ENCODE measurements at regions not wholly inside any gene's neighbourhood (a gene's known extent, or its start where the extent isn't known, plus 50 kb on each side); places are given as distances from the start of the nearest gene placed in this dataset.
"Not testable (repeated sequence)": the region's sequence is repeated elsewhere in the genome, so short reads cannot be mapped to it uniquely, and the experiment has no call there.

GRCh38 chr21:39083377-39084008 lies 99.8 kb downstream of the PSMG1 start:
- no peak for DNase-seq (ENCODE audit: low read depth in 2 of 2, low spot score in 1 of 2)

- DNase-seq (ENCODE audit: low read depth in 2 of 2, low spot score in 1 of 2): no peak
Measured at GRCh38 chr21:39082656-39083376, 100.4 kb downstream of the PSMG1 start.

- no peak for DNase-seq (ENCODE audit: low read depth in 2 of 2, low spot score in 1 of 2)
Measured at GRCh38 chr21:39080366-39080765, 102.9 kb downstream of the PSMG1 start.

GRCh38 chr21:39079617-39080016 lies 103.6 kb downstream of the PSMG1 start:
- no peak for DNase-seq (ENCODE audit: low read depth in 2 of 2, low spot score in 1 of 2)

GRCh38 chr21:39078322-39079065 lies 104.8 kb downstream of the PSMG1 start:
- no peak for DNase-seq (ENCODE audit: low read depth in 2 of 2, low spot score in 1 of 2)

GRCh38 chr21:39077876-39078275 lies 105.4 kb downstream of the PSMG1 start:
- no peak for DNase-seq (ENCODE audit: low read depth in 2 of 2, low spot score in 1 of 2)

- no peak for DNase-seq (ENCODE audit: low read depth in 2 of 2, low spot score in 1 of 2)
Measured at GRCh38 chr21:39074508-39074907, 108.7 kb downstream of the PSMG1 start.

GRCh38 chr21:39073717-39074116 lies 109.5 kb downstream of the PSMG1 start:
- no peak for DNase-seq (ENCODE audit: low read depth in 2 of 2, low spot score in 1 of 2)

- DNase-seq (ENCODE audit: low read depth in 2 of 2, low spot score in 1 of 2): no peak
Measured at GRCh38 chr21:39073063-39073462, 110.2 kb downstream of the PSMG1 start.

GRCh38 chr21:39072468-39072867 lies 110.8 kb downstream of the PSMG1 start:
- no peak for DNase-seq (ENCODE audit: low read depth in 2 of 2, low spot score in 1 of 2)

GRCh38 chr21:39071623-39072214 lies 111.5 kb downstream of the PSMG1 start:
- no peak for DNase-seq (ENCODE audit: low read depth in 2 of 2, low spot score in 1 of 2)

GRCh38 chr21:39069856-39070255 lies 113.4 kb downstream of the PSMG1 start:
- not testable (repeated sequence) for DNase-seq (ENCODE audit: low read depth in 2 of 2, low spot score in 1 of 2)

- DNase-seq (ENCODE audit: low read depth in 2 of 2, low spot score in 1 of 2): no peak
Measured at GRCh38 chr21:39066829-39067780, 116.1 kb downstream of the PSMG1 start.

GRCh38 chr21:39065917-39066316 lies 117.3 kb downstream of the PSMG1 start:
- no peak for DNase-seq (ENCODE audit: low read depth in 2 of 2, low spot score in 1 of 2)

GRCh38 chr21:39064325-39065012 lies 118.8 kb downstream of the PSMG1 start:
- no peak for DNase-seq (ENCODE audit: low read depth in 2 of 2, low spot score in 1 of 2)

- no peak for DNase-seq (ENCODE audit: low read depth in 2 of 2, low spot score in 1 of 2)
Measured at GRCh38 chr21:39063517-39063916, 119.7 kb downstream of the PSMG1 start.

- no peak for DNase-seq (ENCODE audit: low read depth in 2 of 2, low spot score in 1 of 2)
Measured at GRCh38 chr21:39062196-39062595, 121.1 kb downstream of the PSMG1 start.

- no peak for DNase-seq (ENCODE audit: low read depth in 2 of 2, low spot score in 1 of 2)
Measured at GRCh38 chr21:39061766-39062165, 121.5 kb downstream of the PSMG1 start.

GRCh38 chr21:39060485-39061083 lies 122.7 kb downstream of the PSMG1 start:
- no peak for DNase-seq (ENCODE audit: low read depth in 2 of 2, low spot score in 1 of 2)

- no peak for DNase-seq (ENCODE audit: low read depth in 2 of 2, low spot score in 1 of 2)
Measured at GRCh38 chr21:39057121-39057520, 126.1 kb downstream of the PSMG1 start.

All from stimulated activated CD8-positive, alpha-beta memory T cell treated with anti-CD3 and anti-CD28 coated beads, Interleukin-4, amount 100 ng/mL, for 4 hours (primary cell).